SIG-M5 treated with dmso at 0.1 percent for 504 hours (cell line): ENCODE measurements at regions not wholly inside any gene's neighbourhood (a gene's known extent, or its start where the extent isn't known, plus 50 kb on each side); places are given as distances from the start of the nearest gene placed in this dataset.
"Not testable (repeated sequence)": the region's sequence is repeated elsewhere in the genome, so short reads cannot be mapped to it uniquely, and the experiment has no call there.

Experiments
- DNase-seq: peaks from one replicate; lab custom pipeline; 2025; ENCODE audit not compliant: unreplicated experiment; lab: John Stamatoyannopoulos, UW

- DNase-seq: no peak
Observed at GRCh38 chr15:79602731-79603130, 170.6 kb downstream of the MINAR1 start.

GRCh38 chr15:79606831-79607355, 174.8 kb downstream of the MINAR1 start:
- no peak for DNase-seq

GRCh38 chr15:79608066-79608864, 176.1 kb downstream of the MINAR1 start:
- DNase-seq: no peak

DNA sequence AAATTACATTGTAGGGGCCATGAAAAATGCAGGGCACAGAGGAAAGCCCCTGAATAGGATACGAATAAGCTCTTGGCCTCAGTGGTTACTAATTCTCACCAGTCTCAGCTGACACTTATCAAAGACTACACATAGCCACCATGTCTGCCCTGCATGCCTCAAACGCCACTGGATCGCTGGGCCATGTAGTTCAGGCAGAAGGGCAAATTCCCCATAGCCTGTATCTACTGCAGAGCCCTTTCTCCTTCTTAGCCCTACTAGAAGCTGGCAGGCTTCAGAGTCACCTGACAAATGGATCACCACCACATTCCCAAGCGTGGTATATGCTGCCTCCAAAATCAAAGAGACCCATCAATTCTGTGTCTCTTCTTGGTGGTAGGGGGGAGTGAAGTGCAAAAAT, 177.4 kb downstream of the MINAR1 start:
- DNase-seq: no peak

DNA sequence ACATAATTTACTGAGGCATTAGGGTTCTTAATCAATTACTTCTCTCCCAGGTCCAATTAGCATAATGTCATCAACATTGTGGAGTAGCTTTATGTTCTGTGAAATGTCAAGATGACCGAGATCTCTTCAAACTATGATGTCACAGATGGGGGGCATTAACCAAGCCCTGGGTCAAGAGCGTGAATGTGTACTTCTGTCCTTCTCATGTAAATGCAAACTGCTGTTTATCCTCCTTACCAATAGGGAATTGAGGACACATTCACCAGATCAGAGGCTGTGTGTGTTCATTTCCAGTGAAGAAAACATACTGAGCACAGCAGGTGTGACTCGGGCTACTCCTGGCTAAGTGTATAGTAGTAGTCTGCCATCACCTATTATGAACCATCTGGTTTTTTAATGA, 177.9 kb downstream of the MINAR1 start:
- no peak for DNase-seq

DNA sequence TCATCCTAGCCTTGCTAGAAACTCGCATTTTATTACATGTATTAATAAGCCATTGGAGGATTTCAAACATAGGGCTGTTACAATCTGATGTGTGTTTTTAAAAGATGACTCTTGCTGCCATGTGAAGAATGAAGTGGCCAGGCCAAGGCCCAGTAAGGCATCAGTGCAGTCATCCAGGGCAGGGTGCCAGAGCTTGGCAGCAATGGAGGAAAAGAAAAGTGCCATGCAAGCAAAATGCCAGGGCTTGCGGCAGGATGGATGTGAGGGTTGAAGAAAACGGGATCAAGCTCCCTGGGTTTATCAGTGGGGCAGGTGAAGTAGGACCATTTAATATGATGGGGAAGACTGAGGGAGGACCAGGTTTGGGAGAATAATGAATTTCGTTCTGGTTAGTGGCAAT, 183.6 kb downstream of the MINAR1 start:
- DNase-seq: no peak

DNA sequence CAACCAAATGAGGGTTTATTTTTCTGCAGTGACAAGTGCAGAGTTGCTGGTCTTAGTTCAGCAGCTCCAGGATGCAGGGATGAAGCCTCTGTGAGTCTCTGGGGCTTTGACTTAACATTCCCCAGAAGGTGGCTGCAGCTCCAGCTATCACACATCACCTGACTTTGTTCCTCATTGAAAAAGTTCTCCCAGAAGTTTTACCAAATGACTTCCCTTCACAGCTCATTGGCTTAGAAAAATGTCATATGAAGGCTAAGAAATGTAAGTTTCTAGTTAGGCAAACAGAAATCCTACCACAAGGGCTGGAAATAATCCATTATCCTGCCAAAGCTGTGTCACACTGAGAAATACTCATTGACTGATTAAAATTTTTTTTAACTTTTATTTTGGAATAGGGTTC, 184.9 kb downstream of the MINAR1 start:
- DNase-seq: no peak

- DNase-seq: no peak
Observed at GRCh38 chr15:79620112-79620857, 188.1 kb downstream of the MINAR1 start.

DNA sequence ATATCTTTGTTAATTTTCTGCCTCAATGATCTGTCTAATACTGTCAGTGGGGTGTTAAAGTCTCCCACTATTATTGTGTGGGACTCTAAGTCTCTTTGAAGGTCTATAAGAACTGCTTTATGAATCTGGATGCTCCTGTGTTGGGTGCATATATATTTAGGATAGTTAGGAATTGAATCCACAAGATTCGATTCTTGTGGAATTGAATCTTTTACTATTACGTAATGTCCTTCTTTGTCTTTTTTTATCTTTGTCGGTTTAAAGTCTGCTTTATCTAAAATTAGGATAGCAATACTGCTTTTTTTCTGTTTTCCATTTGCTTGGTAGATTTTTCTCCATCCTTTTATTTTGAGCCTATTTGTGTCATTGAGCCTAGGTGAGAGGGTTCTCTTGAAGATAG, 189.7 kb downstream of the MINAR1 start:
- not testable (repeated sequence) for DNase-seq

DNA sequence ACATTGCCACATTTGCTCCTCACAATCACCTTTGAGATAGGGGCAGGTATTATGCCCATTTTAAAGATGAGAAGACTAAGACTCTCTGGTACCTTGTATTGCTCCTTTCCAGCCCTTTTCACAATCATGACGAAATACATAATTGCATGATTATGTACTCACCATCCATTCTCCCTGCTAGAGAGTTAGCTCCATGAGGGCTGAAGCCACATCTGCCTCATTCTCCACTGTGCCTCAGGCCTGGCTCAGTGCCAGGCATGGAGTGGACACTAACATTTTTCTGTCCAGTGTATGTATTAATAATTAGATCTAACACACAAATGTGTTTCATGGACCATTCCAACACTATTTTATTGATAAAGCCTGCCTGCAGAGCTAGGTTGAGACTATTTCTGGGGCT, 191.4 kb downstream of the MINAR1 start:
- no peak for DNase-seq

DNA sequence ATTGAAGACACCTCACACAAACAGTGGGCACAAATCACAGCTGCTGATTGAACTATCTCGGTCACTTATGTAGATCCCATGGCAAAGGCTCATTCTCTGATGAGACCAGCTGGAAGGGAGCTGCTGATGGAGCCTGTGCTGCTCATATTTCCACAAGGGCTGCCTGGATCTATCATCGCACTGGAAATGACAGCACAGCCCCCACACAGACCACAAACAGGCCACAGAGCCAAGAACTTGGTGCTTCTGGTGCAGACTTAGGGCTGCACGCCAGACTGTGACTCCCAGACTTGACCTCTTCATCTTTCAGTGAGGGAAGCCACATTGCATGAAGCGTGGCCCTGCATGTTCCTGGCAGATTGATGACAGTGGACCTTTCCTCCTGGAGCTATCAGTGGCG, 197.6 kb downstream of the MINAR1 start:
- no peak for DNase-seq

DNA sequence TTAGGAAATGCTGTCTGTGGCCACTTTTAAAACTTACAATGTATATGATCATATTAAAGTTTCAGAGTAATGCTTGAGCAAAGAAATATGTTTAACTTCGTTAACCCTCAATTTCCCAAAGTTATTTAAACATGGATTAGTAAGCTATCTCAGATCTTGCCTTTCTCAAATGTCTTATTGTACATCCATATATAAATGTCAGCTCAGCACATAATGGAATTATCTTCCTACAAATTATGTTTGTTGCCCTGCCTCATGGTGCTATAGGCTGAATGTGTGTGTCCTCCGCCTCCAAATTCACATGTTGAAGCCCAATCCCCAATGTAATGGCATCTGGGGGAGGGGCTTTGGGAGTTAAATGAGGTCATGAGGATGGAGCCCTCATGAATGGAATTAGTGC, 200.3 kb downstream of the MINAR1 start:
- no peak for DNase-seq

DNA sequence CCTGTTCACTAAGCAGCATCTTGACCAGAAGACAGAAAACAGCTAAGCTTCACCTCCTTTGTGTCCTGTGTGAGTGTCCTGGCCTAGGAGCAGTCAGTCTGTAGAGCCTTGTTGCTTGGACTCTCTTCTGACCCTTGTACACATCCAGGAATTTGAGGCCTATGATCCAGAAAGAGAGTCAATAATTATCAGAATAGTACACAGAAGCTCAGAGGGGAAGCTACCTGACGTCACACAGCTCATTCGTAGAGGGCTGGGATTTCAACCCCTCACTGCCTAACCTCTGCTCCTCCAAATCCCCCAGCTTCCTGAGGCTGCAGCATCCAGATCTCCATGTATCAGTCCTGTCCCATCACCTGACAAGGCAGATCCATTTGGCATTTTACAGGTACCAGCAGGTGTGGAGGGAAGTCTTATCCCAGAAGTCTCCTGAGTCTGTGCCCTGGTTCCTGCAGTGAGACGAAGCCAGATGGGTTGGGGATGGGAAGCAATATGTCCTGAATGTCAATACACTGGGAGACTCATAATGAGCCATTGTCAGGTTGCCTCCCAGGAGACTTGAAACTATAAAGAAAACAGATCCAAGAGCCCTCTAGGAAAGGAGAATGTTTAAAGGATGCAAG, 203.1 kb downstream of the MINAR1 start:
- DNase-seq: no peak

- no peak for DNase-seq
Observed at GRCh38 chr15:79635897-79636561, 203.9 kb downstream of the MINAR1 start.

GRCh38 chr15:79640206-79640605, 208.1 kb downstream of the MINAR1 start:
- no peak for DNase-seq

DNA sequence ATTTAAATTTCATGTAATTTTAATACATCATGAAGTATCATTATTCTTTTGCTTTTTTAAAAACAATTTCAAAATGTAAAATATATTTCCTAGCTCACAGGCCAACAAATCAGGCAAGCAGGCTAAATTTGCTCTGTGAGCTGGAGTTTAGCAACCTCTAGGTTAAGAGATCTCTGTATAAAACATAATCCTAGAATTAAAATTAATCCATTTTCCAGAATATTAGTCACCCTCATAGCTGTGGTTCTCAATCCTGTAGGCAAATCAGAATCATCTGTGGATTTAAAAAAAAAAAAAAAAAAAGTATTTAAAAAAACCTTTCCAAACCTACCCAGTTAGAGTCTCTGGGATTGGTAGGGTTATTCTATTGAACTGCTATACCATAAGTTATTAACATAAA, 209.7 kb downstream of the MINAR1 start:
- no peak for DNase-seq

GRCh38 chr15:79643393-79643792, 211.3 kb downstream of the MINAR1 start:
- DNase-seq: no peak

GRCh38 chr15:79644091-79644490, 212.0 kb downstream of the MINAR1 start:
- DNase-seq: no peak

GRCh38 chr15:79652972-79653371, 220.8 kb downstream of the MINAR1 start:
- not testable (repeated sequence) for DNase-seq

- no peak for DNase-seq
Observed at GRCh38 chr15:79653533-79653932, 221.4 kb downstream of the MINAR1 start.
